ENCODE measurements at regions not wholly inside any gene's neighbourhood (a gene's known extent, or its start where the extent isn't known, plus 50 kb on each side); places are given as distances from the start of the nearest gene placed in this dataset.

- no peak for DNase-seq (ENCODE audit: low read depth)
These were observed 75.8 kb downstream of the CCDC34 start for GRCh38 chr11:27287205-27287604.

GRCh38 chr11:27285761-27286160, 77.3 kb downstream of the CCDC34 start:
- no peak for DNase-seq (ENCODE audit: low read depth)

GRCh38 chr11:27282806-27283205, 80.2 kb downstream of the CCDC34 start:
- peak; percentile 60 for DNase-seq (ENCODE audit: low read depth)

- DNase-seq (ENCODE audit: low read depth), result peak; percentile 94
These were observed 81.0 kb downstream of the CCDC34 start for GRCh38 chr11:27281740-27282590.

- no peak for DNase-seq (ENCODE audit: low read depth)
These were observed 81.7 kb downstream of the CCDC34 start for GRCh38 chr11:27281276-27281675.

GRCh38 chr11:27280140-27280539, 82.9 kb downstream of the CCDC34 start:
- no peak for DNase-seq (ENCODE audit: low read depth)

GRCh38 chr11:27279460-27279859, 83.6 kb downstream of the CCDC34 start:
- no peak for DNase-seq (ENCODE audit: low read depth)

- DNase-seq (ENCODE audit: low read depth), result no peak
These were observed 85.2 kb downstream of the CCDC34 start for GRCh38 chr11:27277843-27278242.

- no peak for DNase-seq (ENCODE audit: low read depth)
These were observed 86.9 kb downstream of the CCDC34 start for GRCh38 chr11:27276141-27276540.

- DNase-seq (ENCODE audit: low read depth), result no peak
These were observed 88.1 kb downstream of the CCDC34 start for GRCh38 chr11:27274854-27275395.

- no peak for DNase-seq (ENCODE audit: low read depth)
These were observed 96.9 kb downstream of the CCDC34 start for GRCh38 chr11:27266125-27266524.

- DNase-seq (ENCODE audit: low read depth), result no peak
These were observed 99.0 kb downstream of the CCDC34 start for GRCh38 chr11:27263986-27264385.

- no peak for DNase-seq (ENCODE audit: low read depth)
These were observed 100.0 kb downstream of the CCDC34 start for GRCh38 chr11:27263046-27263445.

GRCh38 chr11:27255447-27255828, 107.6 kb downstream of the CCDC34 start:
- peak; percentile 25 for DNase-seq (ENCODE audit: low read depth)

- DNase-seq (ENCODE audit: low read depth), result no peak
These were observed 108.1 kb downstream of the CCDC34 start for GRCh38 chr11:27254744-27255446.

GRCh38 chr11:27253224-27253623, 109.8 kb downstream of the CCDC34 start:
- DNase-seq (ENCODE audit: low read depth), result no peak

GRCh38 chr11:27250867-27251665, 111.9 kb downstream of the CCDC34 start:
- DNase-seq (ENCODE audit: low read depth), result no peak

- no peak for DNase-seq (ENCODE audit: low read depth)
These were observed 114.2 kb downstream of the CCDC34 start for GRCh38 chr11:27248576-27249509.

GRCh38 chr11:27247660-27248059, 115.4 kb downstream of the CCDC34 start:
- DNase-seq (ENCODE audit: low read depth), result no peak

- no peak for DNase-seq (ENCODE audit: low read depth)
These were observed 116.1 kb downstream of the CCDC34 start for GRCh38 chr11:27246925-27247324.

- DNase-seq (ENCODE audit: low read depth), result no peak
These were observed 118.1 kb downstream of the CCDC34 start for GRCh38 chr11:27244900-27245299.
